ENCODE measurements at regions not wholly inside any gene's neighbourhood (a gene's known extent, or its start where the extent isn't known, plus 50 kb on each side); places are given as distances from the start of the nearest gene placed in this dataset.

- no peaks in the 10 kb centered on the region for H3K27me3 ChIP-seq (ENCODE audit: insufficient read depth, low read depth)
- TF ChIP-seq CTCF (conservative IDR thresholded peaks at IDR 0.05; ENCODE audit: low read depth, low read length): no peak
- H3K4me1 ChIP-seq (ENCODE audit: low read depth, poor library complexity, severe bottlenecking): no peaks in the 10 kb centered on the region
- no peak overlapping the region for H2AFZ ChIP-seq (ENCODE audit: low read depth)
- no peaks in the 10 kb centered on the region for H4K20me1 ChIP-seq (ENCODE audit: insufficient read depth)
- no peak overlapping the region for H3K9ac ChIP-seq
- H3K4me3 ChIP-seq (IDR thresholded peaks at IDR 0.05; ENCODE audit: insufficient read depth, low read depth, low read length): no peak overlapping the region
- no peaks in the 10 kb centered on the region for H3K79me2 ChIP-seq (ENCODE audit: insufficient read depth, low read depth)
- H3K27ac ChIP-seq: no peak overlapping the region
- H3K36me3 ChIP-seq (ENCODE audit: insufficient read depth): no peaks in the 10 kb centered on the region
- H3K4me2 ChIP-seq: no peak overlapping the region
Observed at GRCh38 chr10:27391325-27391724, 112.8 kb upstream of the RAB18 start.

- TF ChIP-seq CTCF (conservative IDR thresholded peaks at IDR 0.05; ENCODE audit: low read depth, low read length): no peak
- H3K79me2 ChIP-seq (ENCODE audit: insufficient read depth, low read depth): no peaks in the 10 kb centered on the region
- no peak overlapping the region for H3K4me2 ChIP-seq
- H4K20me1 ChIP-seq (ENCODE audit: insufficient read depth): no peaks in the 10 kb centered on the region
- H2AFZ ChIP-seq (ENCODE audit: low read depth): no peak overlapping the region
- no peaks in the 10 kb centered on the region for H3K4me1 ChIP-seq (ENCODE audit: low read depth, poor library complexity, severe bottlenecking)
- no peak overlapping the region for H3K4me3 ChIP-seq (IDR thresholded peaks at IDR 0.05; ENCODE audit: insufficient read depth, low read depth, low read length)
- H3K9ac ChIP-seq: no peak overlapping the region
- H3K36me3 ChIP-seq (ENCODE audit: insufficient read depth): no peaks in the 10 kb centered on the region
- H3K27me3 ChIP-seq (ENCODE audit: insufficient read depth, low read depth): no peaks in the 10 kb centered on the region
- no peak overlapping the region for H3K27ac ChIP-seq
Observed at GRCh38 chr10:27390681-27391080, 113.4 kb upstream of the RAB18 start.

- Histone ChIP-seq H3K36me3 (ENCODE audit: insufficient read depth) (no peaks in the 10 kb centered on the region), H3K79me2 (ENCODE audit: insufficient read depth, low read depth) (no peaks in the 10 kb centered on the region), H4K20me1 (ENCODE audit: insufficient read depth) (no peaks in the 10 kb centered on the region), H3K4me1 (ENCODE audit: low read depth, poor library complexity, severe bottlenecking) (no peaks in the 10 kb centered on the region), H3K9ac (no peak overlapping the region), H3K4me3 (IDR thresholded peaks at IDR 0.05; ENCODE audit: insufficient read depth, low read depth, low read length) (no peak overlapping the region), H3K27me3 (ENCODE audit: insufficient read depth, low read depth) (no peaks in the 10 kb centered on the region), H3K27ac (no peak overlapping the region), H2AFZ (ENCODE audit: low read depth) (no peak overlapping the region), H3K4me2 (no peak overlapping the region)
- no peak for TF ChIP-seq CTCF (conservative IDR thresholded peaks at IDR 0.05; ENCODE audit: low read depth, low read length)
Observed at GRCh38 chr10:27388761-27389399, 115.2 kb upstream of the RAB18 start.

GRCh38 chr10:27383595-27384542 is 120.2 kb upstream of the RAB18 start:
- Histone ChIP-seq H3K27ac (no peak overlapping the region), H3K4me1 (ENCODE audit: low read depth, poor library complexity, severe bottlenecking) (no peaks in the 10 kb centered on the region), H4K20me1 (ENCODE audit: insufficient read depth) (no peaks in the 10 kb centered on the region), H3K79me2 (ENCODE audit: insufficient read depth, low read depth) (no peaks in the 10 kb centered on the region), H3K36me3 (ENCODE audit: insufficient read depth) (no peaks in the 10 kb centered on the region), H3K4me3 (IDR thresholded peaks at IDR 0.05; ENCODE audit: insufficient read depth, low read depth, low read length) (no peak overlapping the region), H3K9ac (no peak overlapping the region), H3K27me3 (ENCODE audit: insufficient read depth, low read depth) (no peaks in the 10 kb centered on the region), H3K4me2 (no peak overlapping the region), H2AFZ (ENCODE audit: low read depth) (no peak overlapping the region)
- no peak for TF ChIP-seq CTCF (conservative IDR thresholded peaks at IDR 0.05; ENCODE audit: low read depth, low read length)
